H54 (cell line): ENCODE measurements at regions not wholly inside any gene's neighbourhood (a gene's known extent, or its start where the extent isn't known, plus 50 kb on each side); places are given as distances from the start of the nearest gene placed in this dataset.
"Not testable (repeated sequence)": the region's sequence is repeated elsewhere in the genome, so short reads cannot be mapped to it uniquely, and the experiment has no call there.

Experiments used
- DNase-seq: peaks from one replicate; pipeline ENCODE4 v3.0.0; 2011; ENCODE audit warnings: low spot score, mixed read lengths; ENCODE audit not compliant: insufficient read length
- FAIRE-seq: peaks from 3 replicates; lab custom pipeline; 2011; peaks lifted over from hg19 to GRCh38; lab: Jason Lieb, UNC
- POLR2A ChIP-seq: IDR thresholded peaks from 2 replicates; pipeline ENCODE4 v1.6.1; 2011; ENCODE audit warnings: low read depth, mild to moderate bottlenecking, low read length

DNA sequence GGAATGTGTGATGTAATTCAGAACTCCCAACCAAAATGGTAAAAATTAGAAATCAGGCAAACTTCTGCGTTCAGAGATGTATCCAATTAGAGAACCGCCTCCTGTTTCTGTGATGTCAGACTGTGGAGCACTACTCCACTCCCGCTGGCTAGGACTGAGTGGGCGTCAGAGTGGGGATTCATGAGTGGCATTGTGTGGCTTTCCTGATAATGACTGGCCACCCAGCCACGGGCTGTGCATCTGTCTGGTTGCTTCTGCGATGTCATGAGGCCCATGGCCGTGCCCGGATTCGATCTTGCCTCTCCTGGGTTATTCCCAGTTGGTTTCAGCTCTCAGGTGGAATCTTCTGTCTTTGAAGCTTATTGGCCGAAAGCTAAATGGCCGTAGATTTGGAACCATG, 87.1 kb upstream of the KCNA1 start:
- no peak for TF ChIP-seq POLR2A
- DNase-seq, result no peak

DNA sequence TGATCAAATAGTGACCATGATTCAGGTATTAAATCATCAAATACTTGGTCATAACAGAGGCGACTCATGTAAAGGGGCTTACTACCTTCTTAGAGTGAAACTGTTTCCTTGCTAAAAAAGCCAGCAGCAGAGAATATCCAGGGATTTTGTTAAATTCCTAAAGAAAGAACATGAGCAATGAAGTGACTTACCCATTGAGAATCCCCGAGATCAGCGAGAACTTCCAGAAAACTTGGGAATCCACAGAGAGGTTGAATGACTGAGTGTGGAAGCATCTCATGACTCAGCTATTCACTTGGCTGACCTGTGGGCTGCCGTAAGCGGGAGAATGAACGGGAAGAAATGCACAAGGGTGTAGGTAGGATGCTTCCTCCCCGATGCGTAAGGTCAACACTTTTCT, 85.3 kb upstream of the KCNA1 start:
- TF ChIP-seq POLR2A, result no peak
- FAIRE-seq (peak; percentile 61), DNase-seq (peak; percentile 64)

More for the DNA sequence above, 87.1 kb upstream of the KCNA1 start:
- FAIRE-seq, result no peak

DNA sequence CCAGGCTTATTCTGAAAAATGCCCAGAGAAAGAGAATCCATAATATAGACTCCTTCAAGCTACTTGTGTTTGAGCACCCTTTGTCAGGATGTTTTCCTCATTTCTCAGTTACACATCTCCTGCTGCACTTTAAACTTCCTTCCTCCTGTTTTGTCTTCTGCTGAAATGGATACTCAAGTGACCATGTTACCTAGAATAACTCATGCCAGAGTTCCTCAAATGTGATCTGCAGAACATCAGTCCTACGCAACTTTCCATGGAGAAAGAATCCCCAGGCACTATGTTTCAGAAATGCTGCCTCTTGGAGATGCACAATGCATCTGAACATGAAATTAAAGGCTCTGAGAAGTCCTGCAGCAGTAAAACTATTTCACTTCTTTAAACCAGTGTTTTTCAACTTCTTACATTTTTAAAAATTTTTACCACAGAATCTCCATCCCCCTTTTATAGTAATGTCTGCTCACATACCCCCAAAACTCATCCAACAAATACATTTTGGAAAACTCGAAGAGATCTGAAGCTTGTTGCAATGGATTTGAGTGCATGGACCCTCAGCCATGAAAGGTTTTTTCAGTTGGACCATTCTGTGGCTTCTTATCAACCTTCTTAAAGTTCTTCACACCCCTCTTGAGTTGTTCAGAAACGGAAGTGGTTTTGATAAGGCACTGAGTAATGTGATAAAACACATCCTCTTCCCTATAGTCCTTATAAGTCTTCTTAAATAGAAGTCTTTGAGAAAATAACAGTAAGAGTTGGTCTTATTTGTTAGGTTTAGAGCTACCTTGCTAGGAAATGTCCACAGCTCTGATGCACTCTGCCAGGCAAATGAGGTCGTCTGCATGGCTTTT, 84.5 kb upstream of the KCNA1 start:
- no peak for TF ChIP-seq POLR2A
- FAIRE-seq, result no peak
- DNase-seq, result no peak

DNA sequence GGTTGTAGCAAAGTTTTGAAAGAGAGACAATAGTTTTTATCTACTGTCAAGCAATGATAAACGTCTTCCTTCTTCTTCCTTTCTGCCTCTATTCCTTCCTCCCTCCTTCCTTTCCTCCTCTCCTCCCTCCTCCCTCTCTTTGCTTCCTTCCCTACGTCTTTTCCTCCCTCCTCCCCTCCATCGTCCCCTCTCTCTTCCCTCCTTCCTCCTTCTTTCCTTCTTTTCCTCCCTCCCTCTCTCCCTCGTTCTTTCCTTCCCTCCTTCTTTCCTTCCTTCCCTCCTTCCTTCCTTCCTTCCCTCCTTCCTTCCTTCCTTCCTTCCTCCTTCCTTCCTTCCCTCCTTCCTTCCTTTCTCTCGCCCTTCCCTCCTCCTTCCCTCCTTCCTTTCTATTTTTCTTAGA, 82.8 kb upstream of the KCNA1 start:
- FAIRE-seq (no peak), DNase-seq (no peak)
- no peak for TF ChIP-seq POLR2A

DNA sequence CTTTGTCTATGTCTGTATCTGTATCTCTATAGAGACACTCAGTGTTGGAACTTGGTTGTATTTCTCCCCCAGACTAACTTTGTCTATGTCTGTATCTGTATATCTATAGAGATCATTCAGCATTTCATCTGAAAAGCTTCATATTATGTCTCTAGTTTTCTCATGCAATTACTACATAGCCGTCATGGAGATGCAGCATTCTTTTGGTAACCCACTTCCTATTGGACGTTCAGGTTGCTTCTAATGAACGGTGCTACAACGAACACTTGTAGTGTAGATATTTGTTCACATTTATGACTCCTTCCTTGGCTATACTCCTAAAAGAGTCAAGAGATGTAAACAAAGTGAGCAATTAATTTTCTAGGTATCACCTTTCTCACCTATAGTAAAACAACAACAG, 81.5 kb upstream of the KCNA1 start:
- TF ChIP-seq POLR2A, result no peak
- no peak for DNase-seq
- no peak for FAIRE-seq

DNA sequence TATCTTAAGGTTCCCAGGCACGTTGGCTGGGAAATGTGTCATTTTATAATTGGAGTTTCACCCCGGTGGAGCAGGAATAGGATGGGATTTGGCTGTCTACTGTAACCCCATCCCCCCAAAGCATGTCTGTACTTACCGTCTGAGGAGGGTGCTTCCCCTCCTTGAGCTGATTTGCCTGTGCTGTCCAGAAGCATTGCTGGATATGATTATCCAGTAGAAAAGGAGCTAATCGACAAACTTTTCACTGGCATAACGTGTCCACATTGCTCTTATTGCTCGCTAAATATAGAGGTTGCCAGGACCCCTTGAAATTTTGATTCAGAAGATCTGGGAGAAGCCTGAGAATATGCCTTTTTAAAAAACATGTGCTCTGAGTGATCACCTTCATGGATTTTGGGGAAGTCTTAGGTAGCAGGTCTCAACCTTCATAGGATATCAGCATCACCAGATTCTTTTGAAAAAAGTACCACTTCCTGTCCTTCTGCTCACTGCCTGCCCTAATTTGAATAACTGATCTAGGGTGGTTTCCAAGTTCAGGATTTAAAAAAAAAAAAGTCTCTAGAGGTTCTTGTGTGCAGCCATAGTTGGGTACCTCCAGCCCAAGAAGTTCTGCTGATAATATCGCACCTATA, 80.4 kb upstream of the KCNA1 start:
- no peak for TF ChIP-seq POLR2A
- FAIRE-seq (no peak), DNase-seq (no peak)

DNA sequence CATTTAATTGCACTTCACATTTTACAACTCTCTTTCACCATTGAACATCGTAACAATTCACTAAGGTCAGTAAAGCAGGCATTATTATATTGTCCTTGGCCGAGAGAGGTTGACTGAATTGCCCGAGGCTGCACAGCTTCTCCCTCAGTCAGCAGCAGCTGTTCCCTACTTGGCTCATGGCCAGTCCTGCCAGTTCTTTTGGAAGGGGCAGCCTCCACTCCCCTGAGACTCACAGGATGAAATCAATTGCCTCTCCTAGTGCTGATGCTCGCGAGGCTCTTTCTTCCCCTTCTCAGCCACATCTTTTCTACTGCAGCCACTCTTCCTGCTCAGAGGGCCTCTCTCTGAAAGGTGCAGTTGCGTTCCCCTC, 79.9 kb upstream of the KCNA1 start:
- DNase-seq (no peak), FAIRE-seq (no peak)
- TF ChIP-seq POLR2A, result no peak

DNA sequence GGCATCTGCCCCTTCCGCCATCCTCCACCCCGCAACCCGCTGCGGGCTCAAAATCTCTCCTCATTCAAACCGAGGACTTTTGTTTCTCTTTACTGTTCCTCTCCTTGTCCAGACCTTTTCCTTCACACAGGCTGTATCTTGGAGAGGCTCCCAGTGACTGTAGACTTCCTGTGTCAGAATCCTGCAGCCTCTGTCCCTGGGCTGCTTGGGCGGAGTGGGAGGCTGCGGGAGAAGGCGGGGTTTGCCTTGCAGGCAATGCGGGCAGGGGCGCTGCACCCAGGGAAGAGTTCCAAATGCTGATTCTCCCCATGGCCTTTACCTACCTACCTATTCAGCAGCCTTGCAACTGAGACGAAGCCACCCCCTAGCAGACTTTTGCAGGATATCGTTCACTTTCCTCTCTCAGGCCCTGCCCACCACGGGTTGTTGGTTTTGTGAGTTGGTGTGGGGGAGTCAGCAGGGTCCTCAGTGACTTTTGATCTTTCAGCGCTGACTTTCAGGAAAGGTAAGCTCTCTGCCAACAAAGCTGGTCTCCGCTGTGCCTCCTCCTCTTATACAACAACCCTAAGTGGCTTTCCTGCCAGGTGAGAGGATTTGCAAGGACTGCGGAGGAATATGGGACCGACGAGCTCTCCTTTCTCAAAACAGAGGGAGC, 79.0 kb upstream of the KCNA1 start:
- TF ChIP-seq POLR2A, result no peak
- no peak for DNase-seq
- no peak for FAIRE-seq

DNA sequence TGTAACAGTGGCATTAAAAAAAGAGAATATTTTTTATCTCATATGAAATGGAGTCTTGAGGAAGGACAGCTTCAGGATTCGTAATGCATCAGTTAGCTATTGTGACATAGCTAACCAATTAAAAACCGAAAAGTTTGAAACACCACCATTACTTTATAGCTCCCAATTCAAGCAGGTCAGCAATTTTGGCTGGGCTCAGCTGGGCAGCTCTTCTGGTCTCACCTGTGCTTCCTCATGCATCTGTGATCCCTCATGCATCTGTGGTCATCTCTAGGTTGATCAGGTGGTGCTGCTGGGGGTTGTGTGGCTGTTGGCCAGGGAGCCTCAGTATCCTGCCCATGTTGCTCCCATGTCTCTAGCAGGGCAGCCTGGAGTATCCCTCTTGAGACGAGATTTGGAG, 76.7 kb upstream of the KCNA1 start:
- no peak for TF ChIP-seq POLR2A
- DNase-seq (no peak), FAIRE-seq (no peak)

DNA sequence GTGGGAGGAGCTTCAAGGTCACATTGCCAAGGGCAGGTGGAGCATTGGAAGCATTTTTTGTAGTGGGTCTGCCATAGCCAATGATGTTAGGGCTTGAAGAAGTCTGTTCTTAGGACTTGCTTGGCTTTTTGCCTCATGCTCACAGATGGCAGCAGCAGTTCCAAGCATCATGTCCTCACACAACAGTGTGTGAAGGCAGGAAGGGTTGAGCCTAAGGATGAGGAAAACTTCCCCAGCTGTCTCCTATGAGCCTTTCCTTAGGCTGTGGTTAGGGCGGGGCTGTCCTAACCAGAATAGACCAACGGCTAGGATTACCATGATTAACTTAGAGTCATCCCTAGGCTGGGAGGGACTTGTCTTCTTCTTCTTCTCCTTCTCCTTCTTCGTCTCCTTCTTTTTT, 76.2 kb upstream of the KCNA1 start:
- DNase-seq, result no peak
- FAIRE-seq, result no peak
- TF ChIP-seq POLR2A, result no peak

DNA sequence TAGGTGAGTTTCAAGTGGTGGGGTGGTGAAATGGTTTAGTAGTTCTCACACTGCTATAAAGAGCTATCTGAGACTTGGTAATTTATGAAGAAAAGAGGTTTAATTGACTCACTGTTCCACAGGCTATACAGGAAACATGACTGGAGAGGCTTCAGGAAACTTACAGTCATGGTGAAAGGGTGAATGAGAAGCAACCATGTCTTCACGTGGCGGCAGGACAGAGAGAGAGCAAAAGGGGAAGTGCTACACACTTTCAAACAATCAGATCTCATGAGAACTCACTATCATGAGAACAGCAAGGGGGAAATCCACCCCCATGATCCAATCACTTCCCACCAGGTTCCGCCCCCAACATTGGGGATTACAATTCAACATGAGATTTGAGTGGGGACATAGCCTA, 67.3 kb upstream of the KCNA1 start:
- DNase-seq, FAIRE-seq: not testable (repeated sequence)

DNA sequence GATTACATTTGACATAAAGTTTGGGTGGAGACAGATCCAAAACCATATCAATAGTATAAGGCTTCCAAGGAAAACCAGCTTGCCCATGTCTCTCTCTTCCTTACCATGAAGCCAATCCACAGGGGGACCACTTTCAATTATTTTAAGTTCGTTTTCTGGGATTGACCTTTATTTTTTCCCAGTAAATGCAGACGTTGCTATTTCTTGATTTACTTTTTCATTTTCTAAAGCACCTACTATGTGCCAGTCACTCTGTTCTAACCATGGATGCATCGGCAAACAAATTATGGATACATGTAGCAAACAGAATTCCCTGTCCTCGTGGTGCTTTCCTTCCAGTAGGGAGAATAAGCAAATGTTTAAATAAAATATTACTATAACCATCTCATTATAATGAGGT, 65.8 kb upstream of the KCNA1 start:
- no peak for TF ChIP-seq POLR2A
- FAIRE-seq, result no peak
- DNase-seq, result no peak

DNA sequence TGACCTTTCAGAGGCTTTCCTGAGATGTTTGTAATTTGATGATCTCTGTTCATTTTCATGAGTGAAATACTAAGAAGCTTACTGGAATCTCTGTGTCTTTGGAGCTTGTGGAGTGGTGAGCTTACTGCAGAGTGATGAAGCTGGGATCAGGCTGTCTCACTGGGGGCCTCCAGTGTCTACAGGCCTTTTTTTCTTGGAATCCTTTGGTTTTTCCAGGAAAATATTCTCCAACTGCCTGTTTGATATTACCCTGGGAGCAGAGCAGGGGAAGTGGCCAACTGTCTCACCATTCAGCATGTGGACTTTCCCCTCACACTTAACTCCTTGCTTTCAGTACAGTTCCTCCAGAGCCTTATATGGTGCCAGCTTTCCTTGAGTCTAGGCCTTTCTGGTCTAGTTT, 62.0 kb upstream of the KCNA1 start:
- no peak for TF ChIP-seq POLR2A
- no peak for FAIRE-seq
- DNase-seq, result no peak

DNA sequence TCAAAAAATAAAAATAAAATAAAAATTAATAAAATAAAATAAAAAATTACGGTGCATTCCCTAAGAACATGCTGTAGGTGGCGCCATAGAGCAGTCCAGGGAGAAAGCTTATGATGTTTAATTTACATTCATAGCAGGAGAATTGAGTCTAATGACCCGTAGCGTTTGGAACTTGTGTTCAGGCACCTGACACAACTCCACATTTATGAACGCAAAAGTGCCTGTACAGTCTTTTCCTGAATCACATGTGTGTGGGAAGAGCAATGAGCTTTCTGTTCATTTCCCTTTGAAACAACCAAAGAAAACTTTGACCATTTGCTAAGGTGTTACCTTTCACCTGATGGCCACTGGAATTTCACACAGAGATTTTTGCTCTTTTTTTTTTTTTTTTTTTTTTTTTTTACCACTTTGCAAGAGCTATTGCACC, 60.6 kb upstream of the KCNA1 start:
- DNase-seq (peak; percentile 30), FAIRE-seq (no peak)
- TF ChIP-seq POLR2A, result no peak
